K562 (cell line): ENCODE measurements at regions not wholly inside any gene's neighbourhood (a gene's known extent, or its start where the extent isn't known, plus 50 kb on each side); places are given as distances from the start of the nearest gene placed in this dataset.

Experiments
- DIDO1 ChIP-seq: fragments of 450-650 bp; IDR thresholded peaks from 2 replicates; pipeline ENCODE4 v1.6.1; 2016; ENCODE audit warnings: low read depth, missing biosample characterization, missing genetic modification characterization
- FOSL1 ChIP-seq: fragments of 200-800 bp; sonication (Bioruptor generic); conservative IDR thresholded peaks from 2 replicates; pipeline ENCODE4 v1.6.1; 2016; ENCODE audit warnings: missing genetic modification characterization, missing compliant biosample characterization
- HNRNPL ChIP-seq: fragments of 200-400 bp; formaldehyde crosslinking; IDR thresholded peaks from 2 replicates; pipeline ENCODE4 v1.6.1; 2017; ENCODE audit warnings: low read depth, mild to moderate bottlenecking, low read length
- MAFF ChIP-seq: IDR thresholded peaks from 2 replicates; pipeline ENCODE4 v1.6.1; 2012; ENCODE audit warnings: low read length, improper control_type of control experiment
- MTF1 ChIP-seq: fragments of 250-450 bp; sonication (Bioruptor Pico); IDR thresholded peaks from 2 replicates; pipeline ENCODE4 v1.9.0; 2021; ENCODE audit warnings: moderate library complexity, mild to moderate bottlenecking, inconsistent platforms, borderline replicate concordance
- RNF219 ChIP-seq: fragments of 250-450 bp; sonication (Bioruptor Pico); IDR thresholded peaks from 2 replicates; pipeline ENCODE4 v1.5.0; 2022; ENCODE audit warnings: mild to moderate bottlenecking
- SMARCB1 ChIP-seq: IDR thresholded peaks from 2 replicates; pipeline ENCODE4 v1.6.1; 2011; ENCODE audit warnings: improper control_type of control experiment, low read depth; ENCODE audit not compliant: insufficient read length
- TCF15 ChIP-seq: fragments of 250-450 bp; sonication (Bioruptor Pico); IDR thresholded peaks from 2 replicates; pipeline ENCODE4 v1.8.0; 2022; ENCODE audit warnings: moderate library complexity, mild to moderate bottlenecking, inconsistent platforms
- THRB ChIP-seq: fragments of 450-650 bp; formaldehyde crosslinking; conservative IDR thresholded peaks from 2 replicates; pipeline ENCODE4 v1.4.0; 2022; ENCODE audit warnings: mild to moderate bottlenecking, missing genetic modification characterization
- ZNF174 ChIP-seq: fragments of 250-450 bp; sonication (Bioruptor Pico); IDR thresholded peaks from 2 replicates; pipeline ENCODE4 v1.4.0; 2020; ENCODE audit warnings: mild to moderate bottlenecking
- ZNF347 ChIP-seq: fragments of 450-650 bp; formaldehyde crosslinking; IDR thresholded peaks from 2 replicates; pipeline ENCODE4 v1.4.0; 2020; ENCODE audit warnings: low read depth, mild to moderate bottlenecking, moderate library complexity
- ZNF586 ChIP-seq: fragments of 450-650 bp; formaldehyde crosslinking; conservative IDR thresholded peaks from 2 replicates; pipeline ENCODE4 v1.4.0; 2020; ENCODE audit warnings: mild to moderate bottlenecking, moderate library complexity
- ZNF778 ChIP-seq: fragments of 450-650 bp; formaldehyde crosslinking; IDR thresholded peaks from 2 replicates; pipeline ENCODE4 v1.4.0; 2020; ENCODE audit warnings: mild to moderate bottlenecking, moderate library complexity
- TF ChIP-seq, protein P1 (sequence below): fragments of 450-650 bp; IDR thresholded peaks from 2 replicates; pipeline ENCODE4 v1.6.1; 2017; ENCODE audit warnings: antibody characterized with exemption, mild to moderate bottlenecking
- TF ChIP-seq, protein P2 (sequence below), 2 experiments: fragments of 450-650 bp; IDR thresholded peaks; 2 replicates each; pipeline ENCODE4 v1.6.1; 2018; ENCODE audit warnings: mild to moderate bottlenecking in 2 of 2, low read depth in 1 of 2; ENCODE audit not compliant: partially characterized antibody in 2 of 2

GRCh38 chr4:74682567-74683359 lies 111.6 kb downstream of the BTC start (continued):
- TF ChIP-seq RNF219 (CRISPR knock-in tag) (no peak), ZNF174 (CRISPR knock-in tag) (no peak), MAFF (peak; percentile 99), ZNF347 (CRISPR knock-in tag) (no peak), TCF15 (CRISPR knock-in tag) (no peak), ZNF586 (CRISPR knock-in tag) (no peak), MTF1 (no peak), THRB (CRISPR knock-in tag) (no peak), HNRNPL (no peak), DIDO1 (no peak), ZNF778 (CRISPR knock-in tag) (no peak), FOSL1 (tag) (peak; percentile 94), SMARCB1 (no peak)
- TF ChIP-seq, protein P1, sequence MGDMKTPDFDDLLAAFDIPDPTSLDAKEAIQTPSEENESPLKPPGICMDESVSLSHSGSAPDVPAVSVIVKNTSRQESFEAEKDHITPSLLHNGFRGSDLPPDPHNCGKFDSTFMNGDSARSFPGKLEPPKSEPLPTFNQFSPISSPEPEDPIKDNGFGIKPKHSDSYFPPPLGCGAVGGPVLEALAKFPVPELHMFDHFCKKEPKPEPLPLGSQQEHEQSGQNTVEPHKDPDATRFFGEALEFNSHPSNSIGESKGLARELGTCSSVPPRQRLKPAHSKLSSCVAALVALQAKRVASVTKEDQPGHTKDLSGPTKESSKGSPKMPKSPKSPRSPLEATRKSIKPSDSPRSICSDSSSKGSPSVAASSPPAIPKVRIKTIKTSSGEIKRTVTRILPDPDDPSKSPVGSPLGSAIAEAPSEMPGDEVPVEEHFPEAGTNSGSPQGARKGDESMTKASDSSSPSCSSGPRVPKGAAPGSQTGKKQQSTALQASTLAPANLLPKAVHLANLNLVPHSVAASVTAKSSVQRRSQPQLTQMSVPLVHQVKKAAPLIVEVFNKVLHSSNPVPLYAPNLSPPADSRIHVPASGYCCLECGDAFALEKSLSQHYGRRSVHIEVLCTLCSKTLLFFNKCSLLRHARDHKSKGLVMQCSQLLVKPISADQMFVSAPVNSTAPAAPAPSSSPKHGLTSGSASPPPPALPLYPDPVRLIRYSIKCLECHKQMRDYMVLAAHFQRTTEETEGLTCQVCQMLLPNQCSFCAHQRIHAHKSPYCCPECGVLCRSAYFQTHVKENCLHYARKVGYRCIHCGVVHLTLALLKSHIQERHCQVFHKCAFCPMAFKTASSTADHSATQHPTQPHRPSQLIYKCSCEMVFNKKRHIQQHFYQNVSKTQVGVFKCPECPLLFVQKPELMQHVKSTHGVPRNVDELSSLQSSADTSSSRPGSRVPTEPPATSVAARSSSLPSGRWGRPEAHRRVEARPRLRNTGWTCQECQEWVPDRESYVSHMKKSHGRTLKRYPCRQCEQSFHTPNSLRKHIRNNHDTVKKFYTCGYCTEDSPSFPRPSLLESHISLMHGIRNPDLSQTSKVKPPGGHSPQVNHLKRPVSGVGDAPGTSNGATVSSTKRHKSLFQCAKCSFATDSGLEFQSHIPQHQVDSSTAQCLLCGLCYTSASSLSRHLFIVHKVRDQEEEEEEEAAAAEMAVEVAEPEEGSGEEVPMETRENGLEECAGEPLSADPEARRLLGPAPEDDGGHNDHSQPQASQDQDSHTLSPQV, result peak; percentile 75; the same call in 1 of the 2 replicates
- TF ChIP-seq, protein P2, sequence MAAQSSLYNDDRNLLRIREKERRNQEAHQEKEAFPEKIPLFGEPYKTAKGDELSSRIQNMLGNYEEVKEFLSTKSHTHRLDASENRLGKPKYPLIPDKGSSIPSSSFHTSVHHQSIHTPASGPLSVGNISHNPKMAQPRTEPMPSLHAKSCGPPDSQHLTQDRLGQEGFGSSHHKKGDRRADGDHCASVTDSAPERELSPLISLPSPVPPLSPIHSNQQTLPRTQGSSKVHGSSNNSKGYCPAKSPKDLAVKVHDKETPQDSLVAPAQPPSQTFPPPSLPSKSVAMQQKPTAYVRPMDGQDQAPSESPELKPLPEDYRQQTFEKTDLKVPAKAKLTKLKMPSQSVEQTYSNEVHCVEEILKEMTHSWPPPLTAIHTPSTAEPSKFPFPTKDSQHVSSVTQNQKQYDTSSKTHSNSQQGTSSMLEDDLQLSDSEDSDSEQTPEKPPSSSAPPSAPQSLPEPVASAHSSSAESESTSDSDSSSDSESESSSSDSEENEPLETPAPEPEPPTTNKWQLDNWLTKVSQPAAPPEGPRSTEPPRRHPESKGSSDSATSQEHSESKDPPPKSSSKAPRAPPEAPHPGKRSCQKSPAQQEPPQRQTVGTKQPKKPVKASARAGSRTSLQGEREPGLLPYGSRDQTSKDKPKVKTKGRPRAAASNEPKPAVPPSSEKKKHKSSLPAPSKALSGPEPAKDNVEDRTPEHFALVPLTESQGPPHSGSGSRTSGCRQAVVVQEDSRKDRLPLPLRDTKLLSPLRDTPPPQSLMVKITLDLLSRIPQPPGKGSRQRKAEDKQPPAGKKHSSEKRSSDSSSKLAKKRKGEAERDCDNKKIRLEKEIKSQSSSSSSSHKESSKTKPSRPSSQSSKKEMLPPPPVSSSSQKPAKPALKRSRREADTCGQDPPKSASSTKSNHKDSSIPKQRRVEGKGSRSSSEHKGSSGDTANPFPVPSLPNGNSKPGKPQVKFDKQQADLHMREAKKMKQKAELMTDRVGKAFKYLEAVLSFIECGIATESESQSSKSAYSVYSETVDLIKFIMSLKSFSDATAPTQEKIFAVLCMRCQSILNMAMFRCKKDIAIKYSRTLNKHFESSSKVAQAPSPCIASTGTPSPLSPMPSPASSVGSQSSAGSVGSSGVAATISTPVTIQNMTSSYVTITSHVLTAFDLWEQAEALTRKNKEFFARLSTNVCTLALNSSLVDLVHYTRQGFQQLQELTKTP (IDR thresholded peaks at IDR 0.05; ENCODE audit: low read depth in 1 of 2, partially characterized antibody in 2 of 2), result peak; percentile 53 to 77
